ENCODE measurements at regions not wholly inside any gene's neighbourhood (a gene's known extent, or its start where the extent isn't known, plus 50 kb on each side); places are given as distances from the start of the nearest gene placed in this dataset.

GRCh38 chr13:78764665-78765064 is 105.7 kb upstream of the OBI1 start:
- no peak for DNase-seq (ENCODE audit: low read depth, low spot score)
- H3K4me3 ChIP-seq (ENCODE audit: low read length), result no peak overlapping the region

- no peak for DNase-seq (ENCODE audit: low read depth, low spot score)
- H3K4me3 ChIP-seq (ENCODE audit: low read length), result no peak overlapping the region
These were observed 103.9 kb upstream of the OBI1 start for GRCh38 chr13:78762825-78763224.

GRCh38 chr13:78759704-78760103 is 100.7 kb upstream of the OBI1 start:
- no peak for DNase-seq (ENCODE audit: low read depth, low spot score)
- no peak overlapping the region for H3K4me3 ChIP-seq (ENCODE audit: low read length)

- no peak for DNase-seq (ENCODE audit: low read depth, low spot score)
- no peak overlapping the region for H3K4me3 ChIP-seq (ENCODE audit: low read length)
These were observed 99.6 kb upstream of the OBI1 start for GRCh38 chr13:78758549-78758948.

GRCh38 chr13:78753435-78753834 is 94.5 kb upstream of the OBI1 start:
- H3K4me3 ChIP-seq (ENCODE audit: low read length), result no peak overlapping the region
- DNase-seq (ENCODE audit: low read depth, low spot score), result no peak

GRCh38 chr13:78750735-78751134 is 91.8 kb upstream of the OBI1 start:
- DNase-seq (ENCODE audit: low read depth, low spot score), result no peak
- H3K4me3 ChIP-seq (ENCODE audit: low read length), result no peak overlapping the region

- no peak overlapping the region for H3K4me3 ChIP-seq (ENCODE audit: low read length)
- DNase-seq (ENCODE audit: low read depth, low spot score), result no peak
These were observed 85.0 kb upstream of the OBI1 start for GRCh38 chr13:78743973-78744372.

- DNase-seq (ENCODE audit: low read depth, low spot score), result no peak
These were observed 83.7 kb upstream of the OBI1 start for GRCh38 chr13:78742659-78743058.

GRCh38 chr13:78736142-78736541 is 77.2 kb upstream of the OBI1 start:
- DNase-seq (ENCODE audit: low read depth, low spot score), result no peak
- H3K4me3 ChIP-seq (ENCODE audit: low read length), result no peak overlapping the region

More at GRCh38 chr13:78742659-78743058, 83.7 kb upstream of the OBI1 start:
- no peak overlapping the region for H3K4me3 ChIP-seq (ENCODE audit: low read length)

- no peak for DNase-seq (ENCODE audit: low read depth, low spot score)
- no peak overlapping the region for H3K4me3 ChIP-seq (ENCODE audit: low read length)
These were observed 73.6 kb upstream of the OBI1 start for GRCh38 chr13:78732445-78733017.

- H3K4me3 ChIP-seq (ENCODE audit: low read length), result no peak overlapping the region
- no peak for DNase-seq (ENCODE audit: low read depth, low spot score)
These were observed 63.7 kb upstream of the OBI1 start for GRCh38 chr13:78722700-78723099.

GRCh38 chr13:78719367-78719766 is 60.4 kb upstream of the OBI1 start:
- DNase-seq (ENCODE audit: low read depth, low spot score), result no peak
- H3K4me3 ChIP-seq (ENCODE audit: low read length), result no peak overlapping the region

GRCh38 chr13:78714717-78715116 is 55.8 kb upstream of the OBI1 start:
- DNase-seq (ENCODE audit: low read depth, low spot score), result no peak
- H3K4me3 ChIP-seq (ENCODE audit: low read length), result no peak overlapping the region

GRCh38 chr13:78712831-78713230 is 53.9 kb upstream of the OBI1 start:
- DNase-seq (ENCODE audit: low read depth, low spot score), result no peak
- H3K4me3 ChIP-seq (ENCODE audit: low read length), result no peak overlapping the region

- H3K4me3 ChIP-seq (ENCODE audit: low read length), result no peak overlapping the region
- DNase-seq (ENCODE audit: low read depth, low spot score), result no peak
These were observed 50.1 kb upstream of the OBI1 start for GRCh38 chr13:78709028-78709427.

Data from Jurkat, Clone E6-1 (cell line).